Skeletal muscle tissue (tissue), 3 donors: ENCODE measurements at regions not wholly inside any gene's neighbourhood (a gene's known extent, or its start where the extent isn't known, plus 50 kb on each side); places are given as distances from the start of the nearest gene placed in this dataset.

Source experiments
- H3K27ac ChIP-seq: one replicate; pipeline ENCODE4 v1.7.0; 2013; ENCODE audit warnings: mild to moderate bottlenecking, low read depth, low read length, inconsistent platforms
- H3K27me3 ChIP-seq, 3 donors: one replicate each; pipeline ENCODE4 v1.7.0; 2013; ENCODE audit warnings: low read length in 3 of 3; ENCODE audit not compliant: control insufficient read depth in 3 of 3, insufficient read depth in 3 of 3
- H3K36me3 ChIP-seq, 3 donors: one replicate each; pipeline ENCODE4 v1.7.0; 2013; ENCODE audit warnings: low read length in 3 of 3; ENCODE audit not compliant: control insufficient read depth in 3 of 3, insufficient read depth in 3 of 3
- H3K4me1 ChIP-seq, 3 donors: one replicate each; pipeline ENCODE4 v1.7.0; 2013; ENCODE audit warnings: low read length in 3 of 3, mild to moderate bottlenecking in 3 of 3; ENCODE audit not compliant: control insufficient read depth in 3 of 3, insufficient read depth in 3 of 3
- H3K4me3 ChIP-seq, 3 donors: one replicate each; pipeline ENCODE4 v1.7.0; 2013; ENCODE audit warnings: low read length in 3 of 3
- H3K9ac ChIP-seq, 3 donors: one replicate each; pipeline ENCODE4 v1.7.0; 2013; ENCODE audit warnings: low read length in 3 of 3, mild to moderate bottlenecking in 3 of 3, moderate library complexity in 2 of 3, low read depth in 1 of 3
- H3K9me3 ChIP-seq, 3 donors: one replicate each; pipeline ENCODE4 v1.7.0; 2013; ENCODE audit warnings: low read length in 3 of 3; ENCODE audit not compliant: control insufficient read depth in 3 of 3
- donor health status: Osteomylitis.

- H3K4me3 ChIP-seq, result no peak overlapping the region
- H3K27me3 ChIP-seq, result no peaks in the 10 kb centered on the region
- no peak overlapping the region for H3K27ac ChIP-seq
- H3K4me1 ChIP-seq, result peaks cover 0 to 8% (median 3%) of the 10 kb centered on the region in 3 donors
- no peaks in the 10 kb centered on the region for H3K36me3 ChIP-seq
- H3K9me3 ChIP-seq, result peaks cover 0 to 3% (median 0%) of the 10 kb centered on the region in 3 donors
- no peak overlapping the region for H3K9ac ChIP-seq
Observed at GRCh38 chr20:39778847-39779604, 816.9 kb downstream of the DHX35 start.

DNA sequence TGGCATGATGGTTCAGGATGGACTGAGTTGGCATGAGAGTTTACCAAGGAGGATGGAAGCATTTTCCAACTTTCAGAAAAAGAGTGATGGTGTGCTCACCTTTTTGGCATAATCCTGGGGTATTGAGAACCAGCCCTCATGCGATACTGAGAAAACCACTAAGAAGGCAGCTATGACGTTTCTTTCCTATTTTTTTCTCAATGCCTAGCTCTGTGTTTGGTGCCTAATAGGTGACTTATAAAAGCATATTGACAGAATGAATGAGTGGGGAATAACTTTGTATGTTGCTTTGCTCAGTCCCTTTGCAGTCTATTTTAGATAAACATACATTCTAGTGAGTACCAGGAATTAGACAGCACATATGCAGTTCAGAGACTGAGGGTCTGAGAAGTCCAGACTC is 816.3 kb downstream of the DHX35 start:
- Histone ChIP-seq H3K27ac (no peak overlapping the region), H3K36me3 (no peaks in the 10 kb centered on the region), H3K27me3 (no peaks in the 10 kb centered on the region), H3K4me1 (peaks cover 0 to 8% (median 3%) of the 10 kb centered on the region in 3 donors), H3K9ac (no peak overlapping the region), H3K4me3 (no peak overlapping the region), H3K9me3 (peaks cover 0 to 3% (median 0%) of the 10 kb centered on the region in 3 donors)

GRCh38 chr20:39777610-39778009 is 815.5 kb downstream of the DHX35 start:
- no peak overlapping the region for H3K27ac ChIP-seq
- peaks cover 0 to 8% (median 3%) of the 10 kb centered on the region in 3 donors for H3K4me1 ChIP-seq
- no peak overlapping the region for H3K4me3 ChIP-seq
- no peaks in the 10 kb centered on the region for H3K36me3 ChIP-seq
- peaks cover 0 to 3% (median 0%) of the 10 kb centered on the region in 3 donors for H3K9me3 ChIP-seq
- no peaks in the 10 kb centered on the region for H3K27me3 ChIP-seq
- no peak overlapping the region for H3K9ac ChIP-seq

DNA sequence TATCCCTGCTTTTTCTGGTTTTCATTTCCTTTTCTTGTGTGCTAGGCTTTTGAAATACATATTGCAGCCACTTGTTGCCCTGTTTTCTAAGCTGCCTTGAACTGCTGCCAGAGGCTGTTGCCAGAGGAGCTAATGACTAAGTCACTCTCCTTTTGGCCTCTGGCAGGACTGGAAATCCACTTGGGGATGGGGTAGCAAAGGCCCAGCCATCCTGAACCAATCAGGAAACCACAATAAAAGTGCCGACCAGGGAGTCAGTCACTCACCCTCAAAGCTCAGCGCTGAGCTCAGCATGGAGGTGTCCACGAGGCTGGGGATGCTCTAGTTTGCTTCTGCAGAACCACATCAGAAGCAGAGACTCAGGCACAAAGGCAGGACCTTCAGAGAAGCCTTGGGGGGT is 813.0 kb downstream of the DHX35 start:
- no peaks in the 10 kb centered on the region for H3K27me3 ChIP-seq
- H3K9ac ChIP-seq, result no peak overlapping the region
- H3K36me3 ChIP-seq, result no peaks in the 10 kb centered on the region
- H3K4me3 ChIP-seq, result no peak overlapping the region
- peaks cover 0 to 3% (median 0%) of the 10 kb centered on the region in 3 donors for H3K9me3 ChIP-seq
- H3K27ac ChIP-seq, result no peak overlapping the region
- H3K4me1 ChIP-seq, result peaks cover 0 to 8% (median 3%) of the 10 kb centered on the region in 3 donors

DNA sequence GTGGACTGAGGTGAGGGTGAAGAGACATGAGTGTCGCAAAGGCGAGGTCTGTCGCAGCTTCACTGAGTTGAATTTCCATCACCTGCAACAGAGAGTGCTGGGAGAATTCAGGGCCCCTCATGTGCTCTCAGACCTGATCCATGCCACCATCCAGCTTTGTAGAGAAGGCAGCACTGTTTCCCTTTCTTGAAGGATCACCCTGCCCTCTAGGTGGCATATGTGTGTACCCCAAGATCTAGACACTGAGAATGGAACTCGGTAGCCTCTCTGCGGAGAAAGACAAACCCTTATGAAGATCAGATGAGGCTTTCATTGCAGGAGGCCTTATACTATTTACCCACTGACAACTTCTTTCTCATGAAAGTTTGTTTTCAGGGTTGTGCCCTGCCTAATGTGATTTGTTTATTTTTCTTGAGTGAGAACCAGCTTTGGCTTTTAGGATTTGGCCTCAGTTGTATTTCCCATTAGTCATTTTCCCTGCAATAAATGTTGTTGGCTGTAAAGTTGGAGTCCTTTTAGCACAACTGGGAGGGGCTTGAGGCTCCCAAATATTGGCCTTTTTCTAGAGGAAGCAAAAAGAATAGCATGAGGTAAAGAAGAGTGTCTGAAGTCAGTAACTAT is 811.3 kb downstream of the DHX35 start:
- Histone ChIP-seq H3K27ac (no peak overlapping the region), H3K27me3 (no peaks in the 10 kb centered on the region), H3K4me1 (peaks cover 0 to 8% (median 3%) of the 10 kb centered on the region in 3 donors), H3K9me3 (peaks cover 0 to 3% (median 0%) of the 10 kb centered on the region in 3 donors), H3K36me3 (no peaks in the 10 kb centered on the region), H3K9ac (no peak overlapping the region), H3K4me3 (no peak overlapping the region)

- H3K4me1 ChIP-seq, result no peaks in the 10 kb centered on the region
- H3K27me3 ChIP-seq, result no peaks in the 10 kb centered on the region
- H3K9me3 ChIP-seq, result peaks cover 0 to 6% (median 2%) of the 10 kb centered on the region in 3 donors
- H3K27ac ChIP-seq, result no peak overlapping the region
- H3K9ac ChIP-seq, result no peak overlapping the region
- no peaks in the 10 kb centered on the region for H3K36me3 ChIP-seq
- H3K4me3 ChIP-seq, result no peak overlapping the region
Observed at GRCh38 chr20:39767352-39767751, 805.2 kb downstream of the DHX35 start.

GRCh38 chr20:39766333-39766732 is 804.2 kb downstream of the DHX35 start:
- Histone ChIP-seq H3K27ac (no peak overlapping the region), H3K4me3 (no peak overlapping the region), H3K36me3 (no peaks in the 10 kb centered on the region), H3K27me3 (no peaks in the 10 kb centered on the region), H3K9ac (no peak overlapping the region), H3K9me3 (peaks cover 0 to 6% (median 2%) of the 10 kb centered on the region in 3 donors), H3K4me1 (no peaks in the 10 kb centered on the region)

- Histone ChIP-seq H3K9me3 (peaks cover 0 to 1% (median 0%) of the 10 kb centered on the region in 3 donors), H3K36me3 (no peaks in the 10 kb centered on the region), H3K27me3 (no peaks in the 10 kb centered on the region), H3K4me1 (no peaks in the 10 kb centered on the region), H3K27ac (no peak overlapping the region), H3K9ac (no peak overlapping the region), H3K4me3 (no peak overlapping the region)
Observed at GRCh38 chr20:39762716-39763115, 800.6 kb downstream of the DHX35 start.

DNA sequence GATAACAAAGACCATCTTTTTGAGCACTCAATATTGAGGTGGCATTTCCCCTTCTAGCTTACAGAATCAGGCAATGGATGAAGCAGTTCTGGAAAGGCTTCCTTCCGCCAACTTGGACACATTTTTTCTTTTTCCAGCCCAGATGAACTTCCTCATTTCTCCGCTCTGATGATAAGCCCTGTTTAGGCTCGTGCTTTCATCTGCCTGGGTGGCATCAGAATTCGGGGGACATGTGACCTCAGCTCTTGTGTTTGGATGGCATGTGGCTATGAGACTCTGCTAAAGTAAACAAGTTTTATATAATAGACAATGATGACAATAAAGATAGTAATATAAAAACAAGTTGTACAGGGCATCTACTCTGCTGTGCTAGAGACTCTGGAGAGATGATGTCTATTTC is 796.7 kb downstream of the DHX35 start:
- H3K9me3 ChIP-seq, result no peaks in the 10 kb centered on the region
- no peaks in the 10 kb centered on the region for H3K27me3 ChIP-seq
- H3K4me3 ChIP-seq, result no peak overlapping the region
- H3K9ac ChIP-seq, result no peak overlapping the region
- H3K4me1 ChIP-seq, result no peaks in the 10 kb centered on the region
- H3K27ac ChIP-seq, result no peak overlapping the region
- H3K36me3 ChIP-seq, result no peaks in the 10 kb centered on the region

DNA sequence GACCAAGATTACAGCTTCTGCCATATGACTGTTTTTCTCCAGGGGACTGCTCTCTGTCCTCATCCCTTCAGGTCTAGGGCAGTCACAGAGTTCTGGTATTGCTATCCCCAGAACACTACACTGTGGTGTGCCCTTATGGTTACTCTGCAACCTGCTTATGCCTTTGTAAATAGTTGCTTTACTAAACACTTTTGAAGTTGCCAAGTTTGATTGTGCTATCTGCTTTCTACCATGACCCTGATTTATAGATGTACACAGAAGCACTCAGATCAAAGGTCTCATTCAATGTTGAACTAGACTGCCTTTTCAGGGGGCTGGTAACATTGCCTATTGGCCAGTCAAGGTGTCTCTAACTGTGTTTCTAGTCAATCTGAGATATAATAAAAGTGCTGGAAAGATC is 794.7 kb downstream of the DHX35 start:
- no peak overlapping the region for H3K9ac ChIP-seq
- no peaks in the 10 kb centered on the region for H3K9me3 ChIP-seq
- H3K4me3 ChIP-seq, result no peak overlapping the region
- no peak overlapping the region for H3K27ac ChIP-seq
- no peaks in the 10 kb centered on the region for H3K4me1 ChIP-seq
- H3K27me3 ChIP-seq, result no peaks in the 10 kb centered on the region
- no peaks in the 10 kb centered on the region for H3K36me3 ChIP-seq
